ENCODE measurements at regions not wholly inside any gene's neighbourhood (a gene's known extent, or its start where the extent isn't known, plus 50 kb on each side); places are given as distances from the start of the nearest gene placed in this dataset.

DNA sequence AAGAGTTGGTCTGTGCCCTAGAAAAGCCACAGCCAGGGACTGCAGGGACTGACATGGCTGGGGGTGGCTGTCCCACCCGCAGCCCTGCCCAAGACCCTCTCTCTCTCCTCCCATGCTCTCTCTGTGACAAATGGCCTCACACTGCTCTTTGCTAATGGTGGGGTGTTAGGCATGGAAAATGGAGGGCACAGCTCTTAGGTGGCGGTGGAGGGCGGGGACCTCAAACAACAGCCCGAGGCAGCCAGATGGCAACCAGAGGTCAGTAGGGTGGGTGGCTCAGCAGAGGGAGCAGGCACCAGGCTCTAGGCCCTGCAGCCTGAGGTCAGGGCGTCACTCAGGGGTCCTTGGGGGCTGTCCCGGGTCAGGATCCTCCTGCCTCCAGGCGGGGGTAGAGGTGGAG is 73.9 kb upstream of the DAB2IP start:
- Histone ChIP-seq H3K27ac (ENCODE audit: low read length) (no peak overlapping the region), H3F3A (ENCODE audit: insufficient read depth, low read length, poor library complexity, severe bottlenecking) (no peaks in the 10 kb centered on the region), H3K4me3 (ENCODE audit: low read length) (no peak overlapping the region), H3K27me3 (ENCODE audit: insufficient read depth, low read depth, low read length) (no peaks in the 10 kb centered on the region), H3K9me3 (ENCODE audit: low read length) (no peaks in the 10 kb centered on the region), H4K20me1 (ENCODE audit: insufficient read depth) (no peaks in the 10 kb centered on the region), H2AFZ (ENCODE audit: low read depth, low read length) (no peak overlapping the region), H3K4me2 (ENCODE audit: low read length) (no peak overlapping the region), H3K9ac (ENCODE audit: low read length) (no peak overlapping the region), H3K79me2 (replicated peaks; ENCODE audit: insufficient read depth, low read length) (no peaks in the 10 kb centered on the region), H3K9me2 (ENCODE audit: insufficient read depth, low read length) (no peaks in the 10 kb centered on the region), H3K36me3 (ENCODE audit: insufficient read depth, low read length) (no peaks in the 10 kb centered on the region)
- TF ChIP-seq, protein P1, sequence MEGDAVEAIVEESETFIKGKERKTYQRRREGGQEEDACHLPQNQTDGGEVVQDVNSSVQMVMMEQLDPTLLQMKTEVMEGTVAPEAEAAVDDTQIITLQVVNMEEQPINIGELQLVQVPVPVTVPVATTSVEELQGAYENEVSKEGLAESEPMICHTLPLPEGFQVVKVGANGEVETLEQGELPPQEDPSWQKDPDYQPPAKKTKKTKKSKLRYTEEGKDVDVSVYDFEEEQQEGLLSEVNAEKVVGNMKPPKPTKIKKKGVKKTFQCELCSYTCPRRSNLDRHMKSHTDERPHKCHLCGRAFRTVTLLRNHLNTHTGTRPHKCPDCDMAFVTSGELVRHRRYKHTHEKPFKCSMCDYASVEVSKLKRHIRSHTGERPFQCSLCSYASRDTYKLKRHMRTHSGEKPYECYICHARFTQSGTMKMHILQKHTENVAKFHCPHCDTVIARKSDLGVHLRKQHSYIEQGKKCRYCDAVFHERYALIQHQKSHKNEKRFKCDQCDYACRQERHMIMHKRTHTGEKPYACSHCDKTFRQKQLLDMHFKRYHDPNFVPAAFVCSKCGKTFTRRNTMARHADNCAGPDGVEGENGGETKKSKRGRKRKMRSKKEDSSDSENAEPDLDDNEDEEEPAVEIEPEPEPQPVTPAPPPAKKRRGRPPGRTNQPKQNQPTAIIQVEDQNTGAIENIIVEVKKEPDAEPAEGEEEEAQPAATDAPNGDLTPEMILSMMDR (IDR thresholded peaks at IDR 0.05; ENCODE audit: poor library complexity, severe bottlenecking), result no peak
- TF ChIP-seq, protein P2, sequence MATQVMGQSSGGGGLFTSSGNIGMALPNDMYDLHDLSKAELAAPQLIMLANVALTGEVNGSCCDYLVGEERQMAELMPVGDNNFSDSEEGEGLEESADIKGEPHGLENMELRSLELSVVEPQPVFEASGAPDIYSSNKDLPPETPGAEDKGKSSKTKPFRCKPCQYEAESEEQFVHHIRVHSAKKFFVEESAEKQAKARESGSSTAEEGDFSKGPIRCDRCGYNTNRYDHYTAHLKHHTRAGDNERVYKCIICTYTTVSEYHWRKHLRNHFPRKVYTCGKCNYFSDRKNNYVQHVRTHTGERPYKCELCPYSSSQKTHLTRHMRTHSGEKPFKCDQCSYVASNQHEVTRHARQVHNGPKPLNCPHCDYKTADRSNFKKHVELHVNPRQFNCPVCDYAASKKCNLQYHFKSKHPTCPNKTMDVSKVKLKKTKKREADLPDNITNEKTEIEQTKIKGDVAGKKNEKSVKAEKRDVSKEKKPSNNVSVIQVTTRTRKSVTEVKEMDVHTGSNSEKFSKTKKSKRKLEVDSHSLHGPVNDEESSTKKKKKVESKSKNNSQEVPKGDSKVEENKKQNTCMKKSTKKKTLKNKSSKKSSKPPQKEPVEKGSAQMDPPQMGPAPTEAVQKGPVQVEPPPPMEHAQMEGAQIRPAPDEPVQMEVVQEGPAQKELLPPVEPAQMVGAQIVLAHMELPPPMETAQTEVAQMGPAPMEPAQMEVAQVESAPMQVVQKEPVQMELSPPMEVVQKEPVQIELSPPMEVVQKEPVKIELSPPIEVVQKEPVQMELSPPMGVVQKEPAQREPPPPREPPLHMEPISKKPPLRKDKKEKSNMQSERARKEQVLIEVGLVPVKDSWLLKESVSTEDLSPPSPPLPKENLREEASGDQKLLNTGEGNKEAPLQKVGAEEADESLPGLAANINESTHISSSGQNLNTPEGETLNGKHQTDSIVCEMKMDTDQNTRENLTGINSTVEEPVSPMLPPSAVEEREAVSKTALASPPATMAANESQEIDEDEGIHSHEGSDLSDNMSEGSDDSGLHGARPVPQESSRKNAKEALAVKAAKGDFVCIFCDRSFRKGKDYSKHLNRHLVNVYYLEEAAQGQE (IDR thresholded peaks at IDR 0.05; ENCODE audit: borderline replicate concordance), result no peak
- TF ChIP-seq EZH2 (IDR thresholded peaks at IDR 0.05; ENCODE audit: borderline replicate concordance, insufficient read depth, low read length, poor library complexity, severe bottlenecking), result no peak
- no peak for TF ChIP-seq TAF1 (IDR thresholded peaks at IDR 0.05; ENCODE audit: low read depth)
- no peak for TF ChIP-seq SMC3 (conservative IDR thresholded peaks at IDR 0.05; ENCODE audit: poor library complexity)
- TF ChIP-seq MXI1 (conservative IDR thresholded peaks at IDR 0.05; ENCODE audit: poor library complexity, severe bottlenecking), result no peak
- no peak for TF ChIP-seq POLR2AphosphoS5 (IDR thresholded peaks at IDR 0.05)

DNA sequence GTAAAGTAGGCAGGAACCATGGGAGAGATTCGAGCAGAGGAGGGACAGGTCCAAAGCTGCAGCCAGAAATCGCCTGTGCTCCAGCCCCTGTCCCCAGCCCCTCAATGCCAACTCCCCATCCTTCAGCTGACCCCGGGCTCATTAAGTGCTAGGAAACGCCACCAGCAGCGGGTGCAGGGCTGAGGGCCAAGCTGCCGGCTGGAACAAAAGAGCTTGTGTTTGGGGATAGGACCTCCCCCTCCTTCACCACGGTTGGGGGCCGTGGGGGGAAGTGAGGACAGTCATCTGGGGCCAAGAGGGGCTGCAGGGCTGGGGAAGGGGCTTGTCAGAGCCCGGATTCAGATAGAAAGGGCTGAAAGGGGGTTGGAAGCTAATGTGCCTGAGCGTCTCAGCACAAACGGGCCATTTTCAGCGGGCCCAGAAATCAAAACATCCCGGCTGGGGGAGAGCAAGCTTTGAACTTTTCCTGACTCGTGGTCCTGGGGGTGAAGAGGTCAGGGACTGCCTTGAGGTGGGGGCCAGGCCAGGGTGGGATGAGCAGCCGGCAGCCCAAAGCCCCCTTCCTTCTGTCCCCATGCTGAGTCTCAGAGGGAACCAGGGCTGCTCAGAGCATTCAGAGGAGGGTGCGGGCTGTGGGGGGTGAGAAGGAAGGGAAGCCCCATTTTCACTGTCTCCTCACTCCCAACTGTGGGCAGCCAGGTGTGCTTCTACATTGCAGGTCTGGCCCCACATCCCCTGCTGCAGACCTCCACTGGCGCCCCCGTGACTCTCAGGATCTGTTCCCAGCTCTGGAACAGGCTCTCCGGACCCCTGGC is 69.4 kb upstream of the DAB2IP start:
- Histone ChIP-seq H3K27ac (ENCODE audit: low read length) (no peak overlapping the region), H3K9me3 (ENCODE audit: low read length) (no peaks in the 10 kb centered on the region), H3K9ac (ENCODE audit: low read length) (no peak overlapping the region), H2AFZ (ENCODE audit: low read depth, low read length) (no peak overlapping the region), H3K27me3 (ENCODE audit: insufficient read depth, low read depth, low read length) (no peaks in the 10 kb centered on the region), H3F3A (ENCODE audit: insufficient read depth, low read length, poor library complexity, severe bottlenecking) (no peaks in the 10 kb centered on the region), H3K4me3 (ENCODE audit: low read length) (no peak overlapping the region), H3K36me3 (ENCODE audit: insufficient read depth, low read length) (no peaks in the 10 kb centered on the region), H3K4me2 (ENCODE audit: low read length) (no peak overlapping the region), H3K79me2 (replicated peaks; ENCODE audit: insufficient read depth, low read length) (no peaks in the 10 kb centered on the region), H4K20me1 (ENCODE audit: insufficient read depth) (no peaks in the 10 kb centered on the region), H3K9me2 (ENCODE audit: insufficient read depth, low read length) (no peaks in the 10 kb centered on the region)
- TF ChIP-seq POLR2AphosphoS5 (IDR thresholded peaks at IDR 0.05), result no peak
- no peak for TF ChIP-seq EP300 (conservative IDR thresholded peaks at IDR 0.05; ENCODE audit: poor library complexity, severe bottlenecking)
- TF ChIP-seq, protein P2 (IDR thresholded peaks at IDR 0.05; ENCODE audit: borderline replicate concordance), result no peak
- no peak for TF ChIP-seq RAD21 (conservative IDR thresholded peaks at IDR 0.05)
- TF ChIP-seq, protein P1 (IDR thresholded peaks at IDR 0.05; ENCODE audit: poor library complexity, severe bottlenecking), result no peak
- no peak for TF ChIP-seq TAF1 (IDR thresholded peaks at IDR 0.05; ENCODE audit: low read depth)
- no peak for TF ChIP-seq SMC3 (conservative IDR thresholded peaks at IDR 0.05; ENCODE audit: poor library complexity)
- no peak for TF ChIP-seq MXI1 (conservative IDR thresholded peaks at IDR 0.05; ENCODE audit: poor library complexity, severe bottlenecking)
